Fibroblast of lung (primary cell): ENCODE measurements at regions not wholly inside any gene's neighbourhood (a gene's known extent, or its start where the extent isn't known, plus 50 kb on each side); places are given as distances from the start of the nearest gene placed in this dataset.

Experiments
- DNase-seq, 2 donors: peaks; one replicate each; pipeline versions ENCODE4 v3.0.0 to v3.0.0-alpha.2; 2010; ENCODE audit warnings: low read depth in 2 of 2
- H2AFZ ChIP-seq: 2 replicates; pipeline ENCODE4 v1.5.1; 2012; ENCODE audit warnings: low read length, control low read depth, inconsistent platforms
- H3K27ac ChIP-seq: 2 replicates; pipeline ENCODE4 v1.5.1; 2011; ENCODE audit warnings: low read length, control low read depth; ENCODE audit not compliant: insufficient read depth
- H3K27me3 ChIP-seq: 2 replicates; pipeline ENCODE4 v1.5.1; 2011; ENCODE audit warnings: mild to moderate bottlenecking, low read length; ENCODE audit not compliant: control insufficient read depth, insufficient read depth
- H3K36me3 ChIP-seq: 2 replicates; pipeline ENCODE4 v1.5.1; 2011; ENCODE audit warnings: low read length; ENCODE audit not compliant: control insufficient read depth, insufficient read depth
- H3K4me1 ChIP-seq: 2 replicates; pipeline ENCODE4 v1.5.1; 2011; ENCODE audit warnings: low read length; ENCODE audit not compliant: control insufficient read depth, insufficient read depth; ENCODE audit errors: extremely low read depth
- H3K4me2 ChIP-seq: 2 replicates; pipeline ENCODE4 v1.5.1; 2011; ENCODE audit warnings: low read length, control low read depth; ENCODE audit not compliant: insufficient read depth; ENCODE audit errors: extremely low read depth
- H3K4me3 ChIP-seq, 4 experiments: fragments of 200-600 bp in 1 of 4; sonication (generic) in 1 of 4; replicated peaks in 1 of 4; 2 replicates each; pipeline ENCODE4 v1.5.1; 2011 to 2016; ENCODE audit warnings: low read length in 4 of 4, low read depth in 3 of 4, mild to moderate bottlenecking in 3 of 4, control low read depth in 2 of 4, inconsistent platforms in 1 of 4, mixed read lengths in 1 of 4; ENCODE audit not compliant: insufficient read depth in 1 of 4; ENCODE audit errors: control extremely low read depth in 1 of 4
- H3K79me2 ChIP-seq: 2 replicates; pipeline ENCODE4 v1.5.1; 2012; ENCODE audit warnings: mild to moderate bottlenecking, low read length, inconsistent platforms; ENCODE audit not compliant: control insufficient read depth, insufficient read depth
- H3K9ac ChIP-seq: 2 replicates; pipeline ENCODE4 v1.5.1; 2011; ENCODE audit warnings: mild to moderate bottlenecking, low read length, control low read depth; ENCODE audit not compliant: insufficient read depth
- H3K9me3 ChIP-seq: 2 replicates; pipeline ENCODE4 v1.5.1; 2012; ENCODE audit warnings: low read depth, low read length; ENCODE audit not compliant: control insufficient read depth, insufficient read depth
- H4K20me1 ChIP-seq: 2 replicates; pipeline ENCODE4 v1.5.1; 2011; ENCODE audit warnings: low read length; ENCODE audit not compliant: control insufficient read depth, insufficient read depth; ENCODE audit errors: extremely low read depth
- EZH2 ChIP-seq: IDR thresholded peaks from 2 replicates; pipeline ENCODE4 v1.5.1; 2012; ENCODE audit warnings: low read length, control low read depth, mild to moderate bottlenecking; ENCODE audit errors: missing control alignments
- TF ChIP-seq, protein P1 (sequence below), 2 donors: IDR thresholded peaks in 1 of 2; conservative IDR thresholded peaks in 1 of 2; 1 replicate in 1 of 2; 2 replicates in 1 of 2; pipeline ENCODE4 v1.5.1; 2011 to 2012; ENCODE audit warnings: low read length in 2 of 2, control low read depth in 1 of 2, inconsistent platforms in 1 of 2, low read depth in 1 of 2, mild to moderate bottlenecking in 1 of 2

DNA sequence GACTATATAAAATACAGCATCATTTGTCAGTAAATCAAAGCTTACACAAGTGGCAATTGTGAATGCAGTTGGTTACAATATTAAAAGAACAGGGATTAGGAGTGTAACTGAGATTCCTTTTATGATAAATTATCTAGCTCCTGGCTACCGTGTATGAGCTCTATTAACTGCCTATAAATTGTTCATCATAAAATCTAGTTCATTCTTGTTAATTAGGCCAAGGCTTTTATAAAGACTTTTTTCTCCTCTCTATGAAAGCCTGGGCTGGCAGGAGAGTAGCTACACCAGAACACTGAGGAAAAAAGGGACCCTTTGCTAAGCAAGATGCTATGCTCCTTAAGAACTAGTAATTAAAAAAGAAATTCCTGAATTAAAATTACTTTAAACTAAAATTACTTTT lies 132.4 kb upstream of the MEF2C start:
- no peak overlapping the region for H3K4me2 ChIP-seq
- no peak overlapping the region for H3K27ac ChIP-seq
- no peak overlapping the region for H3K4me3 ChIP-seq
- H3K9me3 ChIP-seq = no peaks in the 10 kb centered on the region
- H3K36me3 ChIP-seq = no peaks in the 10 kb centered on the region
- TF ChIP-seq, protein P1, sequence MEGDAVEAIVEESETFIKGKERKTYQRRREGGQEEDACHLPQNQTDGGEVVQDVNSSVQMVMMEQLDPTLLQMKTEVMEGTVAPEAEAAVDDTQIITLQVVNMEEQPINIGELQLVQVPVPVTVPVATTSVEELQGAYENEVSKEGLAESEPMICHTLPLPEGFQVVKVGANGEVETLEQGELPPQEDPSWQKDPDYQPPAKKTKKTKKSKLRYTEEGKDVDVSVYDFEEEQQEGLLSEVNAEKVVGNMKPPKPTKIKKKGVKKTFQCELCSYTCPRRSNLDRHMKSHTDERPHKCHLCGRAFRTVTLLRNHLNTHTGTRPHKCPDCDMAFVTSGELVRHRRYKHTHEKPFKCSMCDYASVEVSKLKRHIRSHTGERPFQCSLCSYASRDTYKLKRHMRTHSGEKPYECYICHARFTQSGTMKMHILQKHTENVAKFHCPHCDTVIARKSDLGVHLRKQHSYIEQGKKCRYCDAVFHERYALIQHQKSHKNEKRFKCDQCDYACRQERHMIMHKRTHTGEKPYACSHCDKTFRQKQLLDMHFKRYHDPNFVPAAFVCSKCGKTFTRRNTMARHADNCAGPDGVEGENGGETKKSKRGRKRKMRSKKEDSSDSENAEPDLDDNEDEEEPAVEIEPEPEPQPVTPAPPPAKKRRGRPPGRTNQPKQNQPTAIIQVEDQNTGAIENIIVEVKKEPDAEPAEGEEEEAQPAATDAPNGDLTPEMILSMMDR (conservative IDR thresholded peaks at IDR 0.05 in 1 of 2, IDR thresholded peaks at IDR 0.05 in 1 of 2; ENCODE audit: low read depth in 1 of 2, low read length in 2 of 2) = no peak
- no peak for TF ChIP-seq EZH2
- H4K20me1 ChIP-seq = peaks cover 1% of the 10 kb centered on the region
- H3K79me2 ChIP-seq = no peaks in the 10 kb centered on the region
- no peak overlapping the region for H3K9ac ChIP-seq
- no peak for DNase-seq
- H3K4me1 ChIP-seq = no peaks in the 10 kb centered on the region
- no peaks in the 10 kb centered on the region for H3K27me3 ChIP-seq
- no peak overlapping the region for H2AFZ ChIP-seq

- Histone ChIP-seq H3K4me2 (no peak overlapping the region), H3K4me1 (no peaks in the 10 kb centered on the region), H3K79me2 (no peaks in the 10 kb centered on the region), H3K9ac (no peak overlapping the region), H3K27ac (no peak overlapping the region), H3K36me3 (no peaks in the 10 kb centered on the region), H3K27me3 (no peaks in the 10 kb centered on the region), H2AFZ (no peak overlapping the region), H3K4me3 (no peak overlapping the region), H4K20me1 (no peaks in the 10 kb centered on the region), H3K9me3 (no peaks in the 10 kb centered on the region)
- TF ChIP-seq, protein P1 (conservative IDR thresholded peaks at IDR 0.05 in 1 of 2, IDR thresholded peaks at IDR 0.05 in 1 of 2; ENCODE audit: low read depth in 1 of 2, low read length in 2 of 2) = no peak
- no peak for TF ChIP-seq EZH2
- peak in 1 of 2 donors; percentile 35 for DNase-seq
These were observed 129.1 kb upstream of the MEF2C start for GRCh38 chr5:89011778-89012711.

DNA sequence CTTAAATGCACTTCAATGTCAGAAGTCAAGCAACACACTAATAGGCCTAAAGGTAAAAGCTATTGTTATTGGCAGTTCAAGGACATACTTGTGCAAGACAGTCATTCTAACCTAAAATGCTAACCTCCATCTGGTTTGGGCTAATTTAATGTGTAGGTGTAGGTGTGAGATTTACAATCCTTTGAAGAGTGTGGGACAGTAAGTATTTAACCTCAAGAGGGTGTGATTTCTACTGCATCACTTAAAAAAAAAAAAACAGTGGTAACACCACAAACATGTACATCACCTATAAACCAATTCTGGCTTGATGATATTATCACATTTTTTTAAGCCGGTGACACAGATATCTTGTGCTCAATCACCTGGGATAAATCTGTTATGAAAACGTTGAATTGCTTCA lies 127.5 kb upstream of the MEF2C start:
- H3K27ac ChIP-seq = no peak overlapping the region
- H2AFZ ChIP-seq = no peak overlapping the region
- no peaks in the 10 kb centered on the region for H3K36me3 ChIP-seq
- no peaks in the 10 kb centered on the region for H3K79me2 ChIP-seq
- H4K20me1 ChIP-seq = no peaks in the 10 kb centered on the region
- no peak overlapping the region for H3K9ac ChIP-seq
- TF ChIP-seq, protein P1 (conservative IDR thresholded peaks at IDR 0.05 in 1 of 2, IDR thresholded peaks at IDR 0.05 in 1 of 2; ENCODE audit: low read depth in 1 of 2, low read length in 2 of 2) = no peak
- no peak for TF ChIP-seq EZH2
- no peak for DNase-seq
- H3K27me3 ChIP-seq = no peaks in the 10 kb centered on the region
- no peaks in the 10 kb centered on the region for H3K9me3 ChIP-seq
- no peaks in the 10 kb centered on the region for H3K4me1 ChIP-seq
- no peak overlapping the region for H3K4me3 ChIP-seq
- H3K4me2 ChIP-seq = no peak overlapping the region
